OCI-LY7 (cell line): ENCODE measurements at regions not wholly inside any gene's neighbourhood (a gene's known extent, or its start where the extent isn't known, plus 50 kb on each side); places are given as distances from the start of the nearest gene placed in this dataset.

Source experiments
- BruUV-seq: library from RNA; stranded (reverse); fragments of 400-500 nt; replicated peaks from 2 replicates; lab custom pipeline; 2021; lab: Mats Ljungman, UMichigan
- CTCF ChIA-PET: fragments of 300-600 bp; sonication (Branson Sonifier 250); formaldehyde crosslinking; loops from one replicate; lab custom pipeline; 2022; ENCODE audit warnings: antibody characterized with exemption; ENCODE audit not compliant: unreplicated experiment; lab: Charles Lee
- POLR2A ChIA-PET: fragments of 300-600 bp; sonication (Branson Sonifier 250); formaldehyde crosslinking; loops from one replicate; lab custom pipeline; 2022; ENCODE audit warnings: antibody characterized with exemption; lab: Charles Lee
- DNase-seq: peaks from one replicate; pipeline ENCODE4 v3.0.0-alpha.2; 2015; ENCODE audit warnings: low spot score
- H2AFZ ChIP-seq: fragments of 200-600 bp; sonication (generic), shearing (Covaris generic); 2 replicates; pipeline ENCODE4 v1.6.1; 2014; ENCODE audit warnings: mild to moderate bottlenecking, antibody characterized with exemption, low read length, moderate library complexity
- H3K27ac ChIP-seq: fragments of 200-600 bp; sonication (generic); 2 replicates; pipeline ENCODE4 v1.5.1; 2014; ENCODE audit warnings: mixed run types, low read depth, mild to moderate bottlenecking, moderate library complexity, low read length, inconsistent platforms; ENCODE audit not compliant: poor library complexity, severe bottlenecking
- H3K36me3 ChIP-seq: fragments of 200-600 bp; sonication (generic); 2 replicates; pipeline ENCODE4 v1.6.1; 2014; ENCODE audit warnings: mild to moderate bottlenecking, antibody characterized with exemption, low read length, moderate library complexity, mixed read lengths; ENCODE audit not compliant: insufficient read depth
- H3K4me1 ChIP-seq: fragments of 200-600 bp; sonication (generic); 2 replicates; pipeline ENCODE4 v1.5.1; 2014; ENCODE audit warnings: mild to moderate bottlenecking, low read length; ENCODE audit not compliant: insufficient read depth, poor library complexity, severe bottlenecking
- H3K4me2 ChIP-seq: fragments of 200-600 bp; sonication (generic); 2 replicates; pipeline ENCODE4 v1.6.1; 2014; ENCODE audit warnings: mild to moderate bottlenecking, low read length
- H3K4me3 ChIP-seq: fragments of 200-600 bp; sonication (generic); 2 replicates; pipeline ENCODE4 v1.5.1; 2014; ENCODE audit warnings: mild to moderate bottlenecking, low read depth, low read length; ENCODE audit not compliant: poor library complexity, severe bottlenecking
- H3K79me2 ChIP-seq: fragments of 200-600 bp; sonication (generic); 2 replicates; pipeline ENCODE4 v1.6.1; 2016; ENCODE audit warnings: low read depth, mild to moderate bottlenecking, low read length, moderate library complexity, mixed read lengths; ENCODE audit not compliant: insufficient read depth
- H3K9me2 ChIP-seq: fragments of 200-600 bp; sonication (generic); 2 replicates; pipeline ENCODE4 v1.6.1; 2016; ENCODE audit warnings: mild to moderate bottlenecking, low read length, mixed read lengths; ENCODE audit not compliant: insufficient read depth
- H3K9me3 ChIP-seq: fragments of 200-600 bp; sonication (generic); 2 replicates; pipeline ENCODE4 v1.6.1; 2014; ENCODE audit warnings: mild to moderate bottlenecking, mixed run types, low read length, mixed read lengths
- H4K20me1 ChIP-seq: fragments of 200-600 bp; sonication (generic); 2 replicates; pipeline ENCODE4 v1.6.1; 2014; ENCODE audit warnings: mild to moderate bottlenecking, antibody characterized with exemption, low read length, moderate library complexity, mixed read lengths; ENCODE audit not compliant: insufficient read depth
- CTCF ChIP-seq: fragments of 200-600 bp; sonication (generic); conservative IDR thresholded peaks from 2 replicates; pipeline ENCODE4 v1.5.1; 2014; ENCODE audit warnings: mild to moderate bottlenecking, antibody characterized with exemption, low read length, moderate library complexity, mixed read lengths
- EZH2phosphoT487 ChIP-seq: fragments of 200-600 bp; sonication (generic); IDR thresholded peaks from 2 replicates; pipeline ENCODE4 v1.6.1; 2018; ENCODE audit warnings: low read depth, borderline replicate concordance, mild to moderate bottlenecking, mixed run types, antibody characterized with exemption, low read length, moderate library complexity, mixed read lengths
- intact Hi-C: fragments of 100-400 bp; cut with micrococcal nuclease; formaldehyde crosslinking; loops from one replicate; pipeline ENCODE4 v1.10.0; 2022; ENCODE audit not compliant: unreplicated experiment

- intact Hi-C loops = no loop called here
- POLR2A ChIA-PET = no interaction called here
Measured at GRCh38 chr16:35485915-35486314, 2026.5 kb downstream of the TP53TG3F start.

GRCh38 chr16:35492225-35492624, 2032.8 kb downstream of the TP53TG3F start:
- Histone ChIP-seq H3K79me2 (no peaks in the 10 kb centered on the region), H3K4me2 (no peak overlapping the region), H2AFZ (no peak overlapping the region), H3K27ac (no peak overlapping the region), H3K9me2 (no peaks in the 10 kb centered on the region), H3K9me3 (peaks cover 3% of the 10 kb centered on the region; the same call in 1 of the 2 replicates), H3K4me3 (no peak overlapping the region), H4K20me1 (no peaks in the 10 kb centered on the region), H3K4me1 (no peaks in the 10 kb centered on the region), H3K36me3 (no peaks in the 10 kb centered on the region)
- no peak for DNase-seq
- ChIA-PET POLR2A (no interaction called here), CTCF (no interaction called here)
- TF ChIP-seq EZH2phosphoT487 (no peak), CTCF (no peak)
- intact Hi-C loops = no loop called here
- no TSS peak for BruUV-seq

More at GRCh38 chr16:35485915-35486314, 2026.5 kb downstream of the TP53TG3F start:
- H3K9me2 ChIP-seq = no peaks in the 10 kb centered on the region
- no peak for DNase-seq
- no peak overlapping the region for H3K4me3 ChIP-seq
- no TSS peak for BruUV-seq
- TF ChIP-seq CTCF (no peak), EZH2phosphoT487 (no peak)
- 0 out of 2 replicates have a peak, but pooled peaks cover 7% of the 10 kb centered on the region for H3K9me3 ChIP-seq
- H2AFZ ChIP-seq = no peak overlapping the region
- no peaks in the 10 kb centered on the region for H4K20me1 ChIP-seq
- H3K27ac ChIP-seq = no peak overlapping the region
- no peaks in the 10 kb centered on the region for H3K36me3 ChIP-seq
- CTCF ChIA-PET = no interaction called here
- H3K4me1 ChIP-seq = no peaks in the 10 kb centered on the region
- H3K4me2 ChIP-seq = no peak overlapping the region
- no peaks in the 10 kb centered on the region for H3K79me2 ChIP-seq

- POLR2A ChIA-PET = no interaction called here
- no TSS peak for BruUV-seq
- no peaks in the 10 kb centered on the region for H3K9me3 ChIP-seq
- H3K9me2 ChIP-seq = no peaks in the 10 kb centered on the region
- no peaks in the 10 kb centered on the region for H4K20me1 ChIP-seq
- H3K4me1 ChIP-seq = no peaks in the 10 kb centered on the region
- no peak overlapping the region for H3K4me3 ChIP-seq
- no peak overlapping the region for H2AFZ ChIP-seq
- H3K27ac ChIP-seq = no peak overlapping the region
- H3K36me3 ChIP-seq = no peaks in the 10 kb centered on the region
- no peaks in the 10 kb centered on the region for H3K79me2 ChIP-seq
- no peak for TF ChIP-seq EZH2phosphoT487
- no peak for TF ChIP-seq CTCF
- DNase-seq = no peak
- H3K4me2 ChIP-seq = no peak overlapping the region
- CTCF ChIA-PET = no interaction called here
- intact Hi-C loops = no loop called here
Measured at GRCh38 chr16:35497399-35497798, 2038.0 kb downstream of the TP53TG3F start.
